G401.6 (cell line): ENCODE measurements at regions not wholly inside any gene's neighbourhood (a gene's known extent, or its start where the extent isn't known, plus 50 kb on each side); places are given as distances from the start of the nearest gene placed in this dataset.

Experiments used
- FAIRE-seq: peaks from 2 replicates; lab custom pipeline; 2012; peaks lifted over from hg19 to GRCh38; lab: Jason Lieb, UNC

DNA sequence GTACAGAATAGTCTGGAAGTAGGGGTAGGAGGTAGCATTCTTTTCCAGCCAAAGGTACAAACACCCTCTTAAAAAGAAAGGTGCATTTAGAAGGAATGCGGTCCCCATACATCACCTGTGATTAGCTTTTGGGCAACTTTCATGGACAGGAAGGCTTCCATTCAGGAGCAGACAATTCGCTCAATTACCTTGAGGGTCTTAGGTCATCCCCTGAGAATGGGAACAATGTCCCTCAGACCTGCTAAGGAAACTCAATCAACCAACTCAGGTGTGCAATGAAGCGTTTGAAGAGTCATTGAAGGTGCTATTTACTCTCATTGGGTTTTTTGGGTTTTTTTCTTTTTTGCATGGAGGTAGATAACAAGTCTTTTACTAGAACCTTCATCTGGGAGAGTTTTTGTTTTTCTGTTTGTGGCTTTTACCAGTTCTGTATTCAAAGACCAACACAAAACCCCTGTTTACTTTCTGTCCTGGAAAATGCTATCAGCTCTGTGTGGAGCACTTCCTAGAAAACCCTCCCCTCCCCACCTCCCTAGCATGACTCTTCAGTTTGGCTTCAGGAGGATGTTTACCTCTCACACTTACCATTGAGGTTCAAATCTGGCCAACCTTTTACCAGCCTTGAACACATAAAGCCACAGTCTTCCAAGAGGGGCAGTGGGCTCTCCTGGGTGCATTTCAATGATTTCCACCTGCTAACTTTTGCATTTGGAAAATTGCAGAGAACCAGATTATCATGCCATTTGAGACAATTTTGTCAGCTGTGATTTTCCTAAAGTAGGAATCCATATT is 271.2 kb upstream of the PRDM1 start:
- no peak for FAIRE-seq

DNA sequence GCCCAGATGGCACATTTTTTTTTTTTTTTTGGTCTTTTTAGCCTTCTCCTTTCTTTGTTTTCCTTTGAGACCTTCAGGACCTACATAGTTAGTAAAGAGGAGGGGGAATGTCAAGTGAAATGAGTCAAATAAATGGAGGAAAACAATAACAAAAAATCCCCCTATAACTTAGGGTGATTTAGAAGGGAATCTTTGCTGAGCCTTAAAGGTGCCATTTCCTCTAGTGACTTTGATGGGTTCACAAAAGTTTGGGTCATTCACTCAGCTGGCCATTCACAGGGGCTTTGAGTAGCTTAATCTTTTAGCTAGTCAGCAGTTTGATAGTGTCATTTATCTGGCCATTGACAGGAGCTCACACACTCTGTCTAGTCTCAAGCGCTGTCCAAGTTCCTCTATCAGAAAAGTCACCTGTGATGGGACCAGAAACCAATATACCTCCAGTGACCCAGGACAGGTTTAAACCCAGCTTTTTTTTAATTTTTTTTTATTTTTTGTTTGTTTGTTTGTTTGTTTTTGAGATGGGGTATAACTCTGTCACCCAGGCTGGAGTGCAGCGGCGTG is 275.1 kb upstream of the PRDM1 start:
- no peak for FAIRE-seq

DNA sequence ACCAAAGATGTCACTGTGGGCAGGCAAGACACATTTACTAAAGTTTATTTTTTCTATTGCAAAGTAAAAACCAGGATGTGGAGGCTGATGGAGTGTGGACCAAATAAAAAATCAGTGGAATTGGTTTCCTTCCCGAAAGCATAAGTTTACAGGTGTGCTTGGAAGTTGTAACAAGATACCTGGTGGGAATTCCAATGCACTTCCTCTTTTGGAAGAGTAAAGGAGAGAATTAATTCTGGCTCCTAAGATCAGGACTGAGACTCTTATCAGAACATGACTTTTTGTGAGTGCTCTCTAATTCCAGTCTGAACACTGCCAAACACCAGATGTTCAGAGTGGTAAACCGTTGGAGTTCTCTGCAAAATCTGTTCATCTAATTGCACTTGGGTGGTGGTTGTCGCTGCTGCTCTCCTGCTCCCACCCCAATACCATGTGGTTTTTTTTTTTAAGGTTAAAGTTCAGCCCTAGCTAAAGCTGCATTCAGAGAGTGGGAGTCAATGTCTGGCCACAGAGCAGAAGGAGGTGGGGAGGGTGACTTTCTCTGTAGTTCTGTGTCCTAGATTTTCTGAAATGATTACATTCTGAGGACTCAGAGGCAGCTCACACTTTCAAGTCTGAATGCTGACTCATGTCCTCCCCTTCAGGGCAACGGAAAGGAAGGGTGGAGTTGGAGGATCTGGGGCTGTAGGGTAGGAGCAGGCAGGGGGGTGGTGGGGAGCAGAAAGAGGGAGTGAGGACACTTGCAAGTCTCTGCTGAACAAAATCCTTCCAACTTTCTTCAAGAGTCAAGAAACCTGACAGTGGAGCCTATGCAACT is 275.8 kb upstream of the PRDM1 start:
- no peak for FAIRE-seq

DNA sequence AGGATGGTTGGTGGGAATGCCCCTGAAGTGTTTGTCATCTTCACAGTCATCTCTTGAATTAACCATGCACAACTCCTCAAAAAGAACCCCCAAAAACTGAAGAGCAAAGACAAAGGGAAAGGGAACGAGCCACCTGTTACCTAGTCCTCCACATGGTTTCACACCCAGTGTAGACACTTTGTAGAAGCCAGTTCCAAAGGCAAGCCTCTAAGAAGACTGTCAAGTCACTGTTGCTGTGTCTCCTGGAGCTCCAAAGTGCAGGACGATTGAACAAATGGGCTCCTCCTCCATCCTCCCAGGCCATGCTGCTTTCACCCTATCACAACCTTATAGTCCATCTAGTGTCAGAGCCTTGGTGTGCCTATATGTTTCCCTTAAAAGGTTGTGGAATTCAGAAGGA is 277.6 kb upstream of the PRDM1 start:
- no peak for FAIRE-seq

DNA sequence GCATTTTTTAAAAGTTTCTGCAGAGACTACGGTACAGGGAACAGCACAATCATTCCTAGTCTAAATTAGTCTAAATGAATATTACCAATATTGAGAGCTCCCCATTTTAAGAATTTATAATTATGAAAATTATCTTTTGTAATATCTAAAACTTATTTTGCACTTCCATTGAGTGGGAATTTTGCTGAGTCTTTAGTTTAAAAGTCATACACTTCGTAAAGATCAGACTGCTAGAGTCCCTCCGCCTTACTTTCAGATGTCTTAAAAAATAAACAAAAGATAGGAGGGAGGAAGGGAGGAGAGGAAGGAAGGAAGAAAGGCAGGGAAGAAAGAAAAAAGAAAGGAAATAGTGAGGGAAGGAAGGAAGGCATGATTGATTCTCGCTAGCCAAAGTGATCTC is 278.2 kb upstream of the PRDM1 start:
- no peak for FAIRE-seq

DNA sequence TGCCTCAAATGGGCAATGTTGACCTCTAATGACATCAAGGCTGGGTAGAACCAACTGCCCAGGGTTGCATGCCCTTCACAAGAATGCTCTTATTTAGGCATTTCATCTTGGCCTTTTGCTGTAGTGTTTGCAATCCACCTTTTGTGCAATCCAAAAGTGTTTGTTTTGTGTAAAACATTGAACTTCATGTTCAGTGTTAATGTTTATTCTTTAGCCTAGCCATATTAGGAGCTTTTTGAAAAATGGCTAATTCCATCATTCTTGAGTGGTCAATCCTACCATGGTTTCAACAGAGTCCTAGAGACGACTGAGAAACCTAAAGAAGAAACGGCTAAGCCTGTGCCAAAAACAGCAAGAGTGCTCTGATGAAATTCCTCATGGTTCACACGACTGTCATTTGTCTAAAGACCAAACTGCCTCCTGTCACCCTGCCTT is 279.6 kb upstream of the PRDM1 start:
- FAIRE-seq = no peak

DNA sequence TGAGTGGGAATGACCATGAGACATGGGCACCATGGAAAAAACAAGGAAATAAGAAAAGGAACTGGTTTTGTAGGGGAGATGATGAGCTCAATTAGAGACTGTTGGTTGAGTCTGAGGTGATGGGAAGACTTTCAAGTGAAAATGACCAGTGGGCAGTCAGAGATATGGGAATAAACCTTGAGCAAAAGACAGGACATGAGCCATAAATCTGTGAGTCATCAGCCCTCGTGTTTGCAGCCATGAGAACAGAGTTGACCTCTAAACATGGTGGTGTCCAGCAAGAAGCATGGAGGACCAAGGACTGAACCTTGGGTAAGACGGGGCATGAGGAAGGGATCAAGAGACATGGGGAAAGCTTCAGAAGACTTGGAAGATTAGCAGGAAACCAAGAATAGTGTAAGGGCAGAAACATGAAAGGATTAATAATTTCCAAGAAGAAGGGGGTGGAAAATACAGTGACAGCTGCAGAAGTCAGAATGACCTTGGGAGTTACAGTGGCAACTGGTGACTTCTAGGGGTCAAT is 280.6 kb upstream of the PRDM1 start:
- FAIRE-seq = no peak

DNA sequence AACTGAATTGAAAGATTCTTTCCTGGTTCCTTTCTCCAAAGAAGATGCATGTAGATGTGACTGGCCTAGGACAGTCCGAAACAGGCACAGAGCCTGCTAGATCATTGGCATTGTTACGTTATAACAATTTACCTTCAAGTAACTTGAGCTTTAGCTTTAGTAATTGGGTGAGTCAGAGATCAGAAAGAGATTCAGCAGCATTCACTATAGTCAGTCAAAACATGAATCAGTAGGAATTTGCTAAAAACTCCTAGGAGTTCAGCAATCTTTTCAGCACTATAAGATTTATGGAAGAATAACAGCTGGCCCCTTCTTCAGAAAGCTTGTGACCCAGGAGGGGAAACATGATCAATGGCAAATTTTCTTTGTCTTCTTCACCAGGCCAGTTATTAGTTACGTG is 281.7 kb upstream of the PRDM1 start:
- FAIRE-seq = no peak

DNA sequence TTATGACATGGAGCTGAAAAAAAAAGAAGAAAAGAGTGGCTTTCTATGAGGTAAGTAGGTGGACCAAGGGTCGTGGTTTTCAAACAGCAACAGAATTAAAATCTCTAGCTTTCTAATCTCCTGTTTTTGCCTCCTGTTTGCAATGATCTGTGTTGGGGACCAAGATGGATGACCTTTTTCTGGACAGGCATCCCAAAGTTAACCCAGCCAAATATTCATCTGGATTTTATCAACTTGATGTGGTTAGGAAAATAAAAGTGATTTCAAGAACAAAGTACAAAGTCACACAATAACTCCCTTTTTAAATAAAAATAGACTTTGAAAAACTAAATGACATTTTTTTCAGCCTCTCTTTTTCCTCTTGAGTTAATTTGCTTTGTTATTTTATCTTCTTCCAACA is 282.1 kb upstream of the PRDM1 start:
- no peak for FAIRE-seq

DNA sequence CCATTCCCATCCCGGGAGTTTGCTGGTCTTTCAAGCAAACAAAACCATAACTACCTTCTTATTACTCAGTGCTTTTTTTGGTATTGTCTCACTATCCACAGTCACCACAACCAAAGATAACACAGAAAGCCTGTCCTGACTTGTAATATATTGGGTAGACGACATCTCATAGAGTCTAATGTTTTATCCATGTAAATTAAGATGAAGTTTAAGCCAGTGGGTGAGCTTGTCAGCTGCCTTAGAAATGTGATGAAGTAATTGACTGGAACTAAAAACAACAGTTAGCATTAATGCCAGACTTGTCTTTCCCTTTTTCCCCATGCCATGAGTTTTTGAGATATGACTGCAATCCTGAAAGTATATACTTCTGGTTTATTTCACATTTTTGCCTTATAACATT is 282.7 kb upstream of the PRDM1 start:
- FAIRE-seq = no peak

DNA sequence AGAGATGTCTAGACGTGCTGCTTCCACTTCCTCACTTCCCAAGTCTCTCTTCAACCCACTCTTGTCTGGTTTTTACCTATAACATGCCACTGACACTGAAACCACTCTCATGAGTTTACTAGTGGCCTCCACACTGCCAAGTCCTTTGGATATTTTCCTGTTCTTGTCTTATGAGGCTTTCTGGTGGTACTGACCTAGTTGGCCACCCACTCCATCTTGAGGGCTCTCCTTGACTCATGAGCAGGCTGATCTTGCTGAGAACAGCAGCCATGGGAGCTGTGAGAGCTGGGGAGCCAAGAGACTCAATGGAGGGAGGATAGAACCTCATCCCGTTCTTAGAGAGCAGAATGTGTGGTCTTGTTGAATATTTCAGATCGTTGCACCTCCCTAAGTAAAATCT is 283.4 kb upstream of the PRDM1 start:
- no peak for FAIRE-seq

DNA sequence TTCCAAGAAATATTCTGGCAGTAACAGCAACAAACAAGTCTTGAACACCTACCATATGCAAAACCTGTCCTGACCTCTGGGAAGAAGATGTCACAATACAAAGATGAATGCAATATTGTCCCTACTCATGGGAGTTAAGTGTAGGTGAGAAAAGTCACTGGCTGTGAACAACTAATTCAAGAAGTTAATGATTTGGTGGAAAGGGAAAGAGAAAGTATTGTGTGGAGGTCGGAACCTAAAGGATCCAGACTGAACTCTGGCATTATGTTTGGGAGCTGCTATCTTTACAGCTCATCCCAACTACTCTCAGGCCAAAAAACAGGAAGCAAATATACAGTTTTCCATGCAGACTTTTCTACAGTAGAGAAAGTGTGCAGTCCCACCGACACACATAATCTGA is 285.3 kb upstream of the PRDM1 start:
- FAIRE-seq = no peak

DNA sequence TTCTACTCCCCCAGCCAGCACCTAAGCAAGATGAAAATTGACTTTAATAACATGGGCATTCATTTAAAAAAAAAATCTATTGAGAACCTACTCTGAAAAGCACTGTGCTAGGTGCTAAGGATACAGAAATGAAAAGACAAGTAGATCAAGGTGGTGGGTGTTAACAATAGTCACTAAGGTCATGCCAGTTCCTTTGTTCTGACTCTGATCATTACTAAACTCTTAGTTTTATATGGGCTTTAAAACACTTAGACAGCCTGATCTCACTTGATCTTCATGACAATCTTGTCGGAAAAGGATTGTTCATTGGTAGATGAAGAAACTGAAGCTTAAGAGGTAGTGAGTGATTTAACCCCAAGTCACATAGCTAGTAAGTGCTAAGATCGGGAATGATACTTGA is 285.7 kb upstream of the PRDM1 start:
- no peak for FAIRE-seq

DNA sequence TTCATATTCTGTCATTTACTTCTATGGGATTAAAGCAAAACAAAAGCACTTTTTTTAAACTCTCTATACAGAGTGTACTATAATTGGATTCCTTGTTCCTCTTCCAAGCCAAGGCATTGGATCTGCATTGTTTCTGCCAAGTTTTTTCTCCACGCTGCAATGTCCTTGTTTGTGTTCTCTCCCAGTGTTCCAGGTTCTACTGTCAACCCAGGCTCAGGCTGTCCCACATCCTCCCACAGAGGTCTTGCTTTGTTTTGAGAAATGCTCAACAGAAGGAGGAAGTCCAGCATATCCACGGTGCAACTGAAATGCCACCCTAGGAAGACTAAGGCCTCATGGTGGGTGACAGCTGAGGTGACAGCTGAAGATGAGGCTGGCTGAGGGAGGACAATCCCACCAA is 287.1 kb upstream of the PRDM1 start:
- FAIRE-seq = no peak

DNA sequence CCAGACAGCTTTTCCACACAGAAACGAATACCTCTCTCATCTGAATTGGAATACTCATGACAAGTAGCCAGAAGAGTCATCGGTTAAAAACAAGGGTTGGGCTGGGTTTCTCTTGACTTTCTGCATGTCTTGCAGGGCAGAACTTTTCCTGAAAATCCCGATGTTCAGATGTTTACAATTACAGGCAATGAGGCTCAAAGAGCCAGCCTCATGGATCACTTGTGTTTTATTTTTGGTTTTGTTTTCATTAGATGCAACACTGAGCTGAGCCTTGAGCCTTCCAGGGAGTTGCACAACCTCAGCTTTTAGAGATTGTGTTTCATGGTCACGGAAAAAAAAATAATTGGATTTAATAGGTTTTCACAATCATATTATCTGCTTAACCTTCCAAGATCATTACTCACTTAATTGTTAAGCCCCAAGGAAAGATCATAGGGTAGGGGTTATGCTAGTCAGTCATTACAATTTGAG is 288.1 kb upstream of the PRDM1 start:
- FAIRE-seq = no peak

DNA sequence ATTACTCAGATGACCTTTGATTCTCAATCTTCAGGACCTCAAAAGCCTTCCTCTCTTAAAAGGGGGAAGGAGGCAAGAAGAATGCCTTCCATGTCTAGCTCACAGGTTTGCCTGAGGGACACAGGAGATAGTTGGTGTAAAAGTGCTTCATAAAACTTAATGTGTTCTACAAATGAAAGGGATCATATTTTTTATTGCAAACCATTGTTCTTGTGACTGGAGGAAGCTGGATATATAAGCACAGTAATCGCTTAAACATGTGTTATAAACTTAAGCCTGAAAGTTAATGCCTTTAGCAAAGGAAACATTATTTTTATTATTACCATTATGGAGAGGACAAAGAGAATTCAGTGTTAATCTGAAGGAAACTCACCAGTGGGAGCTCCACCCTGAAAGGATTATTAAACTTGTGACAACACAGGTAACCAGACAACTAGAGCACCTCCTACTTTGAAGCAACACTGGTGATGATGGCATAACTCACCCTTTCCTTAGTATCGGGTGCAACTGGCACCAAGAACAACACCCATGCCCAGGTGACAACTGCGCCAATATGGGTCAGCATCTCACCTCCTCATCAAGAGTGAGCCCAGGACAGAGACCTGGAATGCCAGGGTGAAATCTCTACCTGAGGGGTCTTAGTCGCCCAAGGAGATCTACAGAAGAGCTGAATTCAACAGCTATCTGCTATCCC is 288.7 kb upstream of the PRDM1 start:
- FAIRE-seq = no peak

DNA sequence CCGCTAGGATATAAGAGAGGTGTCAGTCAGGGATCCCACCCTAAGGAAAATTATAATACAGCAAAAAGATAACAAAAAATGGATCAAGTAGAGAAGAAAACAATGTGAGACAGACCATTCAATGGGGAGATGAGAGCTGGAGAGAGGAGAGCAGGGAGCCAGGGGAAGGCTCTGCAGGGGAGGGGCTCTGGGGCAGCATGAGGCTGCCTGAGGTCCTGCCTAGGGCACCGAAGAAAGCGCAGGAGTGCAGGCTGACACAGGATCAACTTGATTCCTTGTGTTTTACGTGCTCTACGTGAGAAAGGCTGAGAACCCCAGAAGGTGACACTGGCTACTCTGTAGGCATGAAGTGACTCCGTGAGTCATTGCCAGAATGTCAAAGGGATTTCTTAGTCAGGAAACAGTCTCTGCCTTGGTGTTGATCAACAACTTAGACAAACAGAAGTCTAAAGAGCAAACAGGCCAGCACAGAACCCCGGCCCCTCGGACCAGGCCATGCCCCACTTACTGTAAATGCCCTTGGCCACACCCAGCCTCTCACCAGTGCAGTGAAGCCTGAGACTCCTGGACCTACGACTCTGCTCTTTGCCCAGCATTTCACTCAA is 290.1 kb upstream of the PRDM1 start:
- FAIRE-seq = no peak

DNA sequence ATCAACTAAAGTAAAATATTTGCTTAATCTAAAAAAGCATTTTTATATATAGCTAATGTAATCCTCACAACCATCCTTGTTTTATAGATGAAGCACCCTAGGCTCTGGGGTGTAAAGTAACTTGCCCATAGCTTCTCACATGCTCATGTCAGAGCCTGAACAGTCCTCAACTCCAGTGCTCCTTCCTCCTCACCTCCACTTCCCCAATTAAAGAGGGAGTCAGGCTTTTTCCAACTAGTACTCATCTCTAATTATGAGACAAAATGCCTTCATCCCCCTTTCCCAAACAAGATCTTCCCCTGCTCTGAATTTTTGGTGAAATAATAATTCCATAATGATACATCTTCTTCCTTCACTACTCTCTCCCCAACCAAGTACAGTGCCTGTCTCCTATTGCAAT is 290.8 kb upstream of the PRDM1 start:
- FAIRE-seq = no peak

DNA sequence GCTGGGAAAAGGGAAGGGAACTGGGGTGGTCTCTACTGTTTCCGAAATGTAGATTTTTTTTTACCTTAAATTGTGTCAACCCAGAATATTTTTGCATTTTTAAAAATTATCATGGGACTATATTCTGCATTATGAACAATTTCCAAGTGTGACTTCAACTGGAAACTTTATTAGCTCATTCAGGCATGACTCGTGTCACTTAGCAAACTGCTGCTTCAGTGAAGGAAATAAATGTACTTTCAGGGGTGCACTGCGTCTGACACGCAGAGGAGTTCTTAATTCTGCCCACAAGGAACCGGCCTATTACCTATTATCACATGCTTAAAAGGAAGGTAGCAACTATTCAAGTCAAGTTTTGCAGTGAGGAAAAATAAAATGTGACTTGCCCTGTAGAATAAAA is 291.3 kb upstream of the PRDM1 start:
- FAIRE-seq = no peak

DNA sequence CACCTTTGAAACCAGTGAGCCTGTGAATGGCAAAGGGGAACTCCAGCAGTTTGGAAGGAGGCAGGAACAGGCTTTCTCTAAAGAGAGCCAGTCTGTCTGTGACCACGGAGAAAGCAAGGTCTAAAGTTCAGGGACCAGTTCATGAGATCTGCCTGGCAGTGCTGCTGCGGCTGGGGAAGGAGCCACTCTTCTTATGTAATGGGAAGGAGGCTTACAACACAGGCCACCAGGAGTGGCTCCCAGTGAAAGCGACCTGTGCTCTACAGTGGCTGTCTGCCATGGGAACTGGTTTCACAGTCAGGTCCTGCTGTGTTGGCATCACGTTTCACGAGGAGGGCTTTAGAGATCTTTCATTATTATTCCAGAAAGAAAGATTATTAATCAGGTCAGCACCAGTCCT is 291.9 kb upstream of the PRDM1 start:
- no peak for FAIRE-seq

DNA sequence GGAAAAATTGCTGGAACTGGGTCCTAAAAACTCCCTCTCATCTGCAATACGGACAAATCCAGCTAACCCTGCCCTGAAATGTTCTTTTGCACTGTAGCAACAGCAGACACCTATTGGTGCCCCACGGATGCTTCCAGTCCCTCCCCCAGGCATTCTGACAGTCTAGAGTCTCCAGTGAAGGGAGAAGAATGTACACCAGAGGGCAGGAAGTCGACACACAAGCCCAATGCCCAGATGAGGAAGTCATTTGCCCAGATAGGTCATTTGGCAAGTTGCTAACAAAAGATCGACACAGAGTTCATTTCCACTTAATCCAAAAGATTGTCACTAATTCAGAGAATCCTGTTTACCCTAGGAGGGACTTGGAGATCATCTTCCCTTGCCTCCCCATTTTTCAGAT is 293.0 kb upstream of the PRDM1 start:
- FAIRE-seq = no peak
